GM23338 (cell line): ENCODE measurements at regions not wholly inside any gene's neighbourhood (a gene's known extent, or its start where the extent isn't known, plus 50 kb on each side); places are given as distances from the start of the nearest gene placed in this dataset.

ENCODE experiments used
- ATAC-seq: fragments of 200-7000 bp; cut with Tn5 transposase; 3 replicates; pipeline ENCODE4 v1.9.1; 2020
- DNase-seq: peaks from one replicate; pipeline ENCODE4 v3.0.0-alpha.2; 2015; ENCODE audit warnings: low spot score
- H2AFZ ChIP-seq: fragments of 200-600 bp; sonication (generic); 2 replicates; pipeline ENCODE4 v1.8.0; 2016; ENCODE audit warnings: antibody characterized with exemption, mild to moderate bottlenecking, moderate library complexity
- H3F3A ChIP-seq: fragments of 200-600 bp; sonication (generic); replicated peaks from 2 replicates; pipeline ENCODE4 v1.8.0; 2017; ENCODE audit warnings: antibody characterized with exemption, mixed run types, low read depth
- H3K27ac ChIP-seq: fragments of 200-600 bp; sonication (generic); 2 replicates; pipeline ENCODE4 v1.6.1; 2016; ENCODE audit warnings: low read depth
- H3K27me3 ChIP-seq: fragments of 200-600 bp; sonication (generic); 2 replicates; pipeline ENCODE4 v1.8.0; 2016; ENCODE audit warnings: mild to moderate bottlenecking, mixed run types, moderate library complexity; ENCODE audit not compliant: insufficient read depth
- H3K36me3 ChIP-seq: fragments of 200-600 bp; sonication (generic); 2 replicates; pipeline ENCODE4 v1.8.0; 2016; ENCODE audit warnings: mild to moderate bottlenecking; ENCODE audit not compliant: insufficient read depth
- H3K4me1 ChIP-seq: fragments of 200-600 bp; sonication (generic); 2 replicates; pipeline ENCODE4 v1.8.0; 2016; ENCODE audit warnings: mild to moderate bottlenecking, moderate library complexity; ENCODE audit not compliant: insufficient read depth
- H3K4me2 ChIP-seq: fragments of 200-600 bp; sonication (generic); 2 replicates; pipeline ENCODE4 v1.7.1; 2017; ENCODE audit warnings: mixed run types
- H3K4me3 ChIP-seq: fragments of 200-600 bp; sonication (generic); 2 replicates; pipeline ENCODE4 v1.6.1; 2016; ENCODE audit warnings: mixed run types
- H3K79me2 ChIP-seq: fragments of 200-600 bp; sonication (generic); replicated peaks from 2 replicates; pipeline ENCODE4 v1.8.0; 2017; ENCODE audit warnings: mild to moderate bottlenecking; ENCODE audit not compliant: insufficient read depth
- H3K9me2 ChIP-seq: fragments of 200-600 bp; sonication (generic); 2 replicates; pipeline ENCODE4 v1.8.0; 2017; ENCODE audit not compliant: insufficient read depth
- H4K20me1 ChIP-seq: fragments of 200-600 bp; sonication (generic); replicated peaks from 2 replicates; pipeline ENCODE4 v1.8.0; 2017; ENCODE audit warnings: mild to moderate bottlenecking; ENCODE audit not compliant: insufficient read depth
- H3K27ac Mint-ChIP-seq: 2 replicates; pipeline ENCODE4 v1.8.0; 2020; ENCODE audit warnings: inconsistent platforms, mild to moderate bottlenecking, moderate library complexity, mixed read lengths
- H3K27me3 Mint-ChIP-seq: 3 replicates; pipeline ENCODE4 v1.8.0; 2022; ENCODE audit warnings: low read depth, mild to moderate bottlenecking, moderate library complexity, mixed read lengths, inconsistent platforms; ENCODE audit not compliant: insufficient read depth, poor library complexity
- H3K36me3 Mint-ChIP-seq: 3 replicates; pipeline ENCODE4 v1.8.0; 2021; ENCODE audit warnings: low read depth, mild to moderate bottlenecking, inconsistent platforms, moderate library complexity, mixed read lengths
- H3K4me1 Mint-ChIP-seq: 3 replicates; pipeline ENCODE4 v1.8.0; 2020; ENCODE audit warnings: mild to moderate bottlenecking, inconsistent platforms, mixed read lengths
- H3K4me3 Mint-ChIP-seq: 3 replicates; pipeline ENCODE4 v1.8.0; 2021; ENCODE audit warnings: moderate library complexity, mild to moderate bottlenecking, inconsistent platforms, mixed read lengths
- H3K9me3 Mint-ChIP-seq: 3 replicates; pipeline ENCODE4 v1.8.0; 2020; ENCODE audit warnings: moderate library complexity, mild to moderate bottlenecking, inconsistent platforms, mixed read lengths
- CREB1 ChIP-seq: fragments of 250-450 bp; sonication (Bioruptor Pico); IDR thresholded peaks from 2 replicates; pipeline ENCODE4 v1.5.0; 2020; ENCODE audit warnings: low read depth, mild to moderate bottlenecking, moderate library complexity
- CTCF ChIP-seq, 2 experiments: fragments of 200-600 bp in 1 of 2; sonication (generic) in 1 of 2; conservative IDR thresholded peaks; 2 replicates each; pipeline versions ENCODE4 v1.5.1 to v1.6.1; 2016 to 2017; ENCODE audit warnings: antibody characterized with exemption in 2 of 2, low read depth in 2 of 2, mild to moderate bottlenecking in 2 of 2, moderate library complexity in 1 of 2
- EZH2 ChIP-seq: fragments of 200-600 bp; sonication (generic); IDR thresholded peaks from one replicate; pipeline ENCODE4 v1.8.0; 2017; ENCODE audit warnings: antibody characterized with exemption, mild to moderate bottlenecking, low read depth; ENCODE audit not compliant: unreplicated experiment
- EZH2phosphoT487 ChIP-seq: fragments of 200-600 bp; sonication (generic); IDR thresholded peaks from one replicate; pipeline ENCODE4 v1.8.1; 2018; ENCODE audit warnings: antibody characterized with exemption; ENCODE audit not compliant: unreplicated experiment
- JUNB ChIP-seq: IDR thresholded peaks from one replicate; pipeline ENCODE4 v1.6.1; 2016; ENCODE audit warnings: antibody characterized with exemption; ENCODE audit not compliant: unreplicated experiment
- REST ChIP-seq: IDR thresholded peaks from one replicate; pipeline ENCODE4 v1.6.1; 2018; ENCODE audit warnings: antibody characterized with exemption; ENCODE audit not compliant: unreplicated experiment
- ZNF114 ChIP-seq: fragments of 250-450 bp; sonication (Bioruptor Pico); IDR thresholded peaks from 2 replicates; pipeline ENCODE4 v1.5.0; 2020; ENCODE audit warnings: mild to moderate bottlenecking, moderate library complexity
- TF ChIP-seq, protein P1 (sequence below): fragments of 250-450 bp; sonication (Bioruptor Pico); IDR thresholded peaks from 2 replicates; pipeline ENCODE4 v1.5.0; 2020; ENCODE audit warnings: mild to moderate bottlenecking, moderate library complexity

DNA sequence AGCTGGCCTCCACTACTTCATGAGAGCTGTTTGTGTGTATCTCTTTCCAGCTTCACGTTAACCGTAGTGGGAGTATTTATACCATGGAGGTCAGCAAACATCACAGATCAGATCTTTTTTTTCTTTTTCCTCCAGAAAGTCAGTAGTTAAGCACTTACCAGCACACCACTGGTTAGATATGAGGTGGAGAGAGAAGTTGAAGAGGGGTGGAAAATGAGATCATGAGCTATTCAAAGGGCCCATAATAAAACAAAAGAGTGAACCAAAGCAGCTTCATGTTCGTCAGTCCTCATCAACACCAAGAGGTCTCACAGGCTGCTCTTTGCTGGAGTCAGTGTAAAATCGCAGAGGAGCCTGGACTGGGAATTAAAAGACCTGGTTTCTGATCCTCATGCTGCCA lies 125.1 kb upstream of the SGK1 start:
- Histone ChIP-seq H2AFZ (no peak overlapping the region), H3K79me2 (no peaks in the 10 kb centered on the region), H3F3A (no peaks in the 10 kb centered on the region), H3K4me3 (no peak overlapping the region), H3K27me3 (no peaks in the 10 kb centered on the region), H3K27ac (no peak overlapping the region), H3K4me1 (no peaks in the 10 kb centered on the region; the same call in none of the 2 replicates), H3K4me2 (no peak overlapping the region), H3K36me3 (no peaks in the 10 kb centered on the region), H4K20me1 (no peaks in the 10 kb centered on the region), H3K9me2 (no peaks in the 10 kb centered on the region)
- no peaks in the 10 kb centered on the region for H3K36me3 Mint-ChIP-seq
- no peak overlapping the region for H3K27ac Mint-ChIP-seq
- TF ChIP-seq, protein P1, sequence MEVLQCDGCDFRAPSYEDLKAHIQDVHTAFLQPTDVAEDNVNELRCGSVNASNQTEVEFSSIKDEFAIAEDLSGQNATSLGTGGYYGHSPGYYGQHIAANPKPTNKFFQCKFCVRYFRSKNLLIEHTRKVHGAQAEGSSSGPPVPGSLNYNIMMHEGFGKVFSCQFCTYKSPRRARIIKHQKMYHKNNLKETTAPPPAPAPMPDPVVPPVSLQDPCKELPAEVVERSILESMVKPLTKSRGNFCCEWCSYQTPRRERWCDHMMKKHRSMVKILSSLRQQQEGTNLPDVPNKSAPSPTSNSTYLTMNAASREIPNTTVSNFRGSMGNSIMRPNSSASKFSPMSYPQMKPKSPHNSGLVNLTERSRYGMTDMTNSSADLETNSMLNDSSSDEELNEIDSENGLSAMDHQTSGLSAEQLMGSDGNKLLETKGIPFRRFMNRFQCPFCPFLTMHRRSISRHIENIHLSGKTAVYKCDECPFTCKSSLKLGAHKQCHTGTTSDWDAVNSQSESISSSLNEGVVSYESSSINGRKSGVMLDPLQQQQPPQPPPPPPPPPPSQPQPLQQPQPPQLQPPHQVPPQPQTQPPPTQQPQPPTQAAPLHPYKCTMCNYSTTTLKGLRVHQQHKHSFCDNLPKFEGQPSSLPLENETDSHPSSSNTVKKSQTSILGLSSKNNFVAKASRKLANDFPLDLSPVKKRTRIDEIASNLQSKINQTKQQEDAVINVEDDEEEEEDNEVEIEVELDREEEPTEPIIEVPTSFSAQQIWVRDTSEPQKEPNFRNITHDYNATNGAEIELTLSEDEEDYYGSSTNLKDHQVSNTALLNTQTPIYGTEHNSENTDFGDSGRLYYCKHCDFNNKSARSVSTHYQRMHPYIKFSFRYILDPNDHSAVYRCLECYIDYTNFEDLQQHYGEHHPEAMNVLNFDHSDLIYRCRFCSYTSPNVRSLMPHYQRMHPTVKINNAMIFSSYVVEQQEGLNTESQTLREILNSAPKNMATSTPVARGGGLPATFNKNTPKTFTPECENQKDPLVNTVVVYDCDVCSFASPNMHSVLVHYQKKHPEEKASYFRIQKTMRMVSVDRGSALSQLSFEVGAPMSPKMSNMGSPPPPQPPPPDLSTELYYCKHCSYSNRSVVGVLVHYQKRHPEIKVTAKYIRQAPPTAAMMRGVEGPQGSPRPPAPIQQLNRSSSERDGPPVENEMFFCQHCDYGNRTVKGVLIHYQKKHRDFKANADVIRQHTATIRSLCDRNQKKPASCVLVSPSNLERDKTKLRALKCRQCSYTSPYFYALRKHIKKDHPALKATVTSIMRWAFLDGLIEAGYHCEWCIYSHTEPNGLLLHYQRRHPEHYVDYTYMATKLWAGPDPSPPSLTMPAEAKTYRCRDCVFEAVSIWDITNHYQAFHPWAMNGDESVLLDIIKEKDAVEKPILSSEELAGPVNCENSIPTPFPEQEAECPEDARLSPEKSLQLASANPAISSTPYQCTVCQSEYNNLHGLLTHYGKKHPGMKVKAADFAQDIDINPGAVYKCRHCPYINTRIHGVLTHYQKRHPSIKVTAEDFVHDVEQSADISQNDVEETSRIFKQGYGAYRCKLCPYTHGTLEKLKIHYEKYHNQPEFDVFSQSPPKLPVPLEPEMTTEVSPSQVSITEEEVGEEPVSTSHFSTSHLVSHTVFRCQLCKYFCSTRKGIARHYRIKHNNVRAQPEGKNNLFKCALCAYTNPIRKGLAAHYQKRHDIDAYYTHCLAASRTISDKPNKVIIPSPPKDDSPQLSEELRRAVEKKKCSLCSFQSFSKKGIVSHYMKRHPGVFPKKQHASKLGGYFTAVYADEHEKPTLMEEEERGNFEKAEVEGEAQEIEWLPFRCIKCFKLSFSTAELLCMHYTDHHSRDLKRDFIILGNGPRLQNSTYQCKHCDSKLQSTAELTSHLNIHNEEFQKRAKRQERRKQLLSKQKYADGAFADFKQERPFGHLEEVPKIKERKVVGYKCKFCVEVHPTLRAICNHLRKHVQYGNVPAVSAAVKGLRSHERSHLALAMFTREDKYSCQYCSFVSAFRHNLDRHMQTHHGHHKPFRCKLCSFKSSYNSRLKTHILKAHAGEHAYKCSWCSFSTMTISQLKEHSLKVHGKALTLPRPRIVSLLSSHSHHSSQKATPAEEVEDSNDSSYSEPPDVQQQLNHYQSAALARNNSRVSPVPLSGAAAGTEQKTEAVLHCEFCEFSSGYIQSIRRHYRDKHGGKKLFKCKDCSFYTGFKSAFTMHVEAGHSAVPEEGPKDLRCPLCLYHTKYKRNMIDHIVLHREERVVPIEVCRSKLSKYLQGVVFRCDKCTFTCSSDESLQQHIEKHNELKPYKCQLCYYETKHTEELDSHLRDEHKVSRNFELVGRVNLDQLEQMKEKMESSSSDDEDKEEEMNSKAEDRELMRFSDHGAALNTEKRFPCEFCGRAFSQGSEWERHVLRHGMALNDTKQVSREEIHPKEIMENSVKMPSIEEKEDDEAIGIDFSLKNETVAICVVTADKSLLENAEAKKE: no peak
- TF ChIP-seq EZH2phosphoT487 (no peak), CTCF (conservative IDR thresholded peaks at IDR 0.05; ENCODE audit: low read depth in 2 of 2) (no peak), EZH2 (no peak)
- ATAC-seq: no peak
- no peaks in the 10 kb centered on the region for H3K27me3 Mint-ChIP-seq
- no peak overlapping the region for H3K4me3 Mint-ChIP-seq
- H3K4me1 Mint-ChIP-seq: peaks cover 8% of the 10 kb centered on the region; the same call in 2 of the 3 replicates
- no peak for DNase-seq
- H3K9me3 Mint-ChIP-seq: no peaks in the 10 kb centered on the region

DNA sequence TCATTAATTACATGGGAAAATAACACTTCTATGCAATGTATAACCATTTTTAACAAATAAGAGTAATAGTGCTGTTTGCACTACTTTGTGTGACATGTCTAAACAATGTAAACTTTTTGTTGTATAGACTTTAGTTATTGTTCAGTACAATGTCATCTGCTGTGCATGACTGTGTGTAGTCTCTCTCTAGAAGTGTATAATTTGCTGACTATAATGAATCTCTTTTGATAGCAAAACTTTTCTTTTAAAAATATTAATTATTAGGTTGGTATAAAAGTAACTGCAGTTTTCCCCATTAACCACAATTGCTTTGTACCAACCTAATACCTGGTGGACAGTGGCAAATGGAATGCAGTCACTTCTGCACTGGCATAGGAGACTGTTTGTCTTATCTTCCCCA lies 124.2 kb upstream of the SGK1 start:
- no peak overlapping the region for H3K4me2 ChIP-seq
- no peak overlapping the region for H2AFZ ChIP-seq
- DNase-seq (no peak), ATAC-seq (no peak)
- TF ChIP-seq JUNB (no peak), CTCF (conservative IDR thresholded peaks at IDR 0.05; ENCODE audit: low read depth in 2 of 2) (no peak), REST (no peak), EZH2phosphoT487 (no peak), ZNF114 (CRISPR knock-in tag) (no peak), EZH2 (no peak), CREB1 (CRISPR knock-in tag) (no peak)
- H3K36me3 ChIP-seq: no peaks in the 10 kb centered on the region
- Mint-ChIP-seq H3K4me3 (no peak overlapping the region), H3K9me3 (no peaks in the 10 kb centered on the region), H3K4me1 (peaks cover 8% of the 10 kb centered on the region; the same call in 2 of the 3 replicates), H3K27me3 (peaks cover 1% of the 10 kb centered on the region), H3K36me3 (no peaks in the 10 kb centered on the region), H3K27ac (no peak overlapping the region)
- no peak overlapping the region for H3K4me3 ChIP-seq
- H3K27ac ChIP-seq: no peak overlapping the region
- H3F3A ChIP-seq: no peaks in the 10 kb centered on the region
- no peaks in the 10 kb centered on the region for H4K20me1 ChIP-seq
- H3K79me2 ChIP-seq: no peaks in the 10 kb centered on the region
- H3K9me2 ChIP-seq: no peaks in the 10 kb centered on the region
- H3K27me3 ChIP-seq: no peaks in the 10 kb centered on the region
- H3K4me1 ChIP-seq: no peaks in the 10 kb centered on the region; the same call in none of the 2 replicates
